HepG2 (cell line): ENCODE measurements at regions not wholly inside any gene's neighbourhood (a gene's known extent, or its start where the extent isn't known, plus 50 kb on each side); places are given as distances from the start of the nearest gene placed in this dataset.
"Not testable (repeated sequence)": the region's sequence is repeated elsewhere in the genome, so short reads cannot be mapped to it uniquely, and the experiment has no call there.

Source experiments
- ATAC-seq: fragments of 200-7000 bp; cut with Tn5 transposase; 3 replicates; pipeline ENCODE4 v1.9.1; 2020; ENCODE audit warnings: mild to moderate bottlenecking, moderate library complexity
- BruUV-seq: library from RNA; stranded (reverse); fragments of 400-500 nt; replicated peaks from 2 replicates; lab custom pipeline; 2021; lab: Mats Ljungman, UMichigan
- CTCF ChIA-PET: fragments of 300-600 bp; formaldehyde crosslinking; extraction: SDS; loops from one replicate; lab custom pipeline; 2021; ENCODE audit warnings: low total read pairs, inconsistent platforms, low intra/inter-chr PET ratio; lab: Yijun Ruan, JAX
- POLR2A ChIA-PET: fragments of 350-600 bp; sonication (Branson Sonifier 250); formaldehyde crosslinking; loops from one replicate; lab custom pipeline; 2020; ENCODE audit warnings: antibody characterized with exemption, inconsistent platforms; lab: Yijun Ruan, JAX
- DNase-seq: peaks from one replicate; pipeline ENCODE4 v3.0.0-alpha.2; 2015; ENCODE audit warnings: low spot score
- FAIRE-seq: peaks from 3 replicates; lab custom pipeline; 2011; peaks lifted over from hg19 to GRCh38; lab: Jason Lieb, UNC
- H2AFZ ChIP-seq: one replicate; pipeline ENCODE4 v1.6.1; 2011; ENCODE audit warnings: low read length, inconsistent platforms
- H3K27ac ChIP-seq: fragments of 300-600 bp; 3 replicates; pipeline ENCODE4 v1.8.0; 2011; ENCODE audit warnings: mixed run types, mild to moderate bottlenecking, mixed read lengths, low read length, inconsistent platforms; ENCODE audit not compliant: insufficient read depth; ENCODE audit errors: extremely low read length
- H3K27me3 ChIP-seq, 2 experiments: fragments of 200-600 bp in 1 of 2; 2 replicates in 1 of 2; 3 replicates in 1 of 2; pipeline versions ENCODE4 v1.6.0 to v1.8.0; 2011; ENCODE audit warnings: low read length in 2 of 2, mild to moderate bottlenecking in 2 of 2, moderate library complexity in 2 of 2, inconsistent platforms in 1 of 2; ENCODE audit not compliant: insufficient read depth in 2 of 2, control insufficient read depth in 1 of 2
- H3K36me3 ChIP-seq, 2 experiments: fragments of 200-600 bp in 1 of 2; replicated peaks in 1 of 2; 2 replicates in 1 of 2; 3 replicates in 1 of 2; pipeline versions ENCODE4 v1.5.1 to v1.8.0; 2011; ENCODE audit warnings: low read length in 2 of 2, inconsistent platforms in 1 of 2; ENCODE audit not compliant: insufficient read depth in 2 of 2, control insufficient read depth in 1 of 2
- H3K4me1 ChIP-seq: 2 replicates; pipeline ENCODE4 v1.5.1; 2012; ENCODE audit warnings: low read length, inconsistent platforms; ENCODE audit not compliant: insufficient read depth
- H3K4me2 ChIP-seq: 2 replicates; pipeline ENCODE4 v1.6.0; 2011; ENCODE audit warnings: low read depth, low read length, inconsistent platforms
- H3K4me3 ChIP-seq, 3 experiments: fragments of 200-600 bp in 1 of 3; sonication (generic), shearing (Covaris generic) in 1 of 3; replicated peaks in 1 of 3; 2 replicates each; pipeline ENCODE4 v1.5.1; 2011 to 2016; ENCODE audit warnings: low read length in 3 of 3, inconsistent platforms in 2 of 3, low read depth in 2 of 3, mild to moderate bottlenecking in 2 of 3, control low read depth in 1 of 3, mixed read lengths in 1 of 3; ENCODE audit not compliant: insufficient read depth in 1 of 3
- H3K79me2 ChIP-seq: one replicate; pipeline ENCODE4 v1.6.1; 2011; ENCODE audit warnings: low read length, inconsistent platforms; ENCODE audit not compliant: insufficient read depth
- H3K9ac ChIP-seq: 2 replicates; pipeline ENCODE4 v1.6.0; 2011; ENCODE audit warnings: mild to moderate bottlenecking, low read depth, low read length, inconsistent platforms; ENCODE audit not compliant: insufficient read depth
- H3K9me3 ChIP-seq: 2 replicates; pipeline ENCODE4 v1.5.1; 2012; ENCODE audit warnings: mild to moderate bottlenecking, low read length
- H4K20me1 ChIP-seq: 2 replicates; pipeline ENCODE4 v1.6.0; 2011; ENCODE audit warnings: inconsistent platforms, mild to moderate bottlenecking, low read length, moderate library complexity; ENCODE audit not compliant: insufficient read depth
- ATF1 ChIP-seq: IDR thresholded peaks from 2 replicates; pipeline ENCODE4 v1.6.1; 2016; ENCODE audit warnings: mild to moderate bottlenecking, control low read depth
- BHLHE40 ChIP-seq: IDR thresholded peaks from 2 replicates; pipeline ENCODE4 v1.6.1; 2011; ENCODE audit warnings: low read length, improper control_type of control experiment
- KDM3A ChIP-seq: IDR thresholded peaks from 2 replicates; pipeline ENCODE4 v1.6.1; 2018; ENCODE audit warnings: low read depth, missing compliant biosample characterization
- KLF12 ChIP-seq: sonication (generic); formaldehyde crosslinking; IDR thresholded peaks from 2 replicates; pipeline ENCODE4 v1.4.0; 2020; ENCODE audit warnings: missing genetic modification reagents, borderline replicate concordance
- RCOR2 ChIP-seq: IDR thresholded peaks from 2 replicates; pipeline ENCODE4 v1.6.1; 2016; ENCODE audit warnings: missing biosample characterization, missing genetic modification reagents
- REL ChIP-seq: sonication (generic); formaldehyde crosslinking; conservative IDR thresholded peaks from 2 replicates; pipeline ENCODE4 v1.8.0; 2022; ENCODE audit warnings: mild to moderate bottlenecking, missing genetic modification reagents, moderate library complexity
- RXRA ChIP-seq: sonication (generic); formaldehyde crosslinking; IDR thresholded peaks from 2 replicates; pipeline ENCODE4 v1.5.1; 2020; ENCODE audit warnings: missing genetic modification reagents
- SMC3 ChIP-seq: IDR thresholded peaks from 2 replicates; pipeline ENCODE4 v1.6.1; 2011; ENCODE audit warnings: low read length, improper control_type of control experiment
- STAG1 ChIP-seq: sonication (generic); formaldehyde crosslinking; IDR thresholded peaks from 2 replicates; pipeline ENCODE4 v1.4.0; 2020; ENCODE audit warnings: missing genetic modification reagents
- TGIF2 ChIP-seq: IDR thresholded peaks from 2 replicates; pipeline ENCODE4 v1.6.1; 2016; ENCODE audit warnings: control low read depth, missing compliant biosample characterization
- YEATS2 ChIP-seq: sonication (generic); formaldehyde crosslinking; IDR thresholded peaks from 2 replicates; pipeline ENCODE4 v1.4.0; 2020; ENCODE audit warnings: missing genetic modification reagents, borderline replicate concordance
- ZNF761 ChIP-seq: sonication (generic); formaldehyde crosslinking; conservative IDR thresholded peaks from 2 replicates; pipeline ENCODE4 v1.4.0; 2020; ENCODE audit warnings: mild to moderate bottlenecking, missing genetic modification reagents
- ZNF83 ChIP-seq: sonication (generic); formaldehyde crosslinking; IDR thresholded peaks from 2 replicates; pipeline ENCODE4 v1.4.0; 2020; ENCODE audit warnings: missing genetic modification reagents, mild to moderate bottlenecking, borderline replicate concordance
- WGBS: methylation state at CpG from one replicate; pipeline ENCODE4 v1.1.6; 2017; ENCODE audit warnings: low lambda C conversion rate; 5-methylcytosine and 5-hydroxymethylcytosine counted together
- in situ Hi-C: cut with HindIII; loops from 2 replicates; pipeline ENCODE4 v1.10.0; 2017; ENCODE audit warnings: low pct_unique_long_range_greater_than_20kb; ENCODE audit not compliant: extremely low pct_ligation_motif_present
- intact Hi-C: fragments of 100-400 bp; cut with micrococcal nuclease; formaldehyde crosslinking; loops from one replicate; pipeline ENCODE4 v1.10.0; 2022; ENCODE audit not compliant: unreplicated experiment
- TF ChIP-seq, protein P1 (sequence below): sonication (generic); formaldehyde crosslinking; IDR thresholded peaks from 2 replicates; pipeline ENCODE4 v1.5.1; 2020; ENCODE audit warnings: mild to moderate bottlenecking, missing genetic modification reagents, moderate library complexity
- TF ChIP-seq, protein P2 (sequence below): sonication (generic); formaldehyde crosslinking; IDR thresholded peaks from 2 replicates; pipeline ENCODE4 v1.4.0; 2020; ENCODE audit warnings: mild to moderate bottlenecking, missing genetic modification reagents

DNA sequence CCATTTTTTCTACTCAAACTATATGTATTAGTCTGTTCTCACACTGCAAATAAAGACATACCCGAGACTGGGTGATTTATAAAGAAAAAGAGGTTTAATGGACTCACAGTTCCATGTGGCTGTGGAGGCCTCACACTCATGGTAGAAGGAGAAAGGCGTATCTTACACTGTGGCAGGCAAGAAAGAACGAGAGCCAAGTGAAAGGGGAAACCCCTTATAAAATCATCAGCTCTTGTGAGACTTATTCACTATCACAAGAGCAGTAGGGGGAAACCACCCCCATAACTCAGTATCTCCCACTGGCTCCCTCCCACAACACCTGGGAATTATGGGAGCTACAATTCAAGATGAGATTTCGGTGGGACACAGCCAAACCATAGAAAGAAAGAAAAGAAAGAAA, 266.3 kb upstream of the TLE3 start:
- H3K4me2 ChIP-seq, H3K36me3 ChIP-seq, H3K79me2 ChIP-seq, in situ Hi-C loops, H3K9ac ChIP-seq, intact Hi-C loops, DNase-seq, H4K20me1 ChIP-seq, POLR2A ChIA-PET, H3K27ac ChIP-seq, FAIRE-seq, BruUV-seq, H2AFZ ChIP-seq, H3K9me3 ChIP-seq, ATAC-seq, H3K27me3 ChIP-seq, H3K4me3 ChIP-seq: not testable (repeated sequence)
- 15% methylated on average over 4 of the region's 4 CpGs for WGBS
- CTCF ChIA-PET, result interaction anchor here (1.7 kb wide), 1 partner anchor 888 kb away, joined by 4 read pairs; no protein-coding TSS in a partner anchor
- H3K4me1 ChIP-seq, result peaks cover 14% of the 10 kb centered on the region

DNA sequence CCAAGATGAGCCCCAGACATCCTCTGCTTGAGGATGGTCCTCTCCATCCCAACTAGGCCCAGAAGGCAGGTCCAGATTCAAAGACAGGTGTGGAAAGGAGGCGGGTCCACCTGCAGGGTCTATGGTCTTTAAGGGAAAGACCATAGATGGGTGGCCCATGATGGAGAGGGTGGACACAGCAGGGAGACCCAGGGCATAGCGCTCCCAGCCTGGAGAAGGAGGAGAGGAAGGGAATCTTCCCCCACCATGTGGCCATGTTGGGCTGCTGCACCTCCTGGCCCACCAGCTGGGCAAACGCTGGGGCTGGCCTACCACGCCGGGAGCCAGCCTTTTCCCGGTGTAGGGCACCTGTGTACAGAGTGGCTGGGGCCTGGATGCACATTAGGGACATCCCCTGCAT, 265.2 kb upstream of the TLE3 start:
- no peak for FAIRE-seq
- in situ Hi-C loops, result no loop called here
- no peak overlapping the region for H3K27ac ChIP-seq
- H3K9me3 ChIP-seq, result no peaks in the 10 kb centered on the region
- H3K36me3 ChIP-seq, result no peaks in the 10 kb centered on the region
- H2AFZ ChIP-seq, result no peak overlapping the region
- CTCF ChIA-PET, result interaction anchor here (1.5 to 1.7 kb wide), 2 partner anchors 634 to 887 kb away, joined by 4 read pairs; no protein-coding TSS in a partner anchor
- no TSS peak for BruUV-seq
- H3K9ac ChIP-seq, result no peak overlapping the region
- no peaks in the 10 kb centered on the region for H3K79me2 ChIP-seq
- H3K4me3 ChIP-seq, result no peak overlapping the region
- peak; percentile 98 for ATAC-seq
- intact Hi-C loops, result no loop called here
- H3K27me3 ChIP-seq, result no peaks in the 10 kb centered on the region; a peak in 1 of 5 replicates
- POLR2A ChIA-PET, result no interaction called here
- no peak overlapping the region for H3K4me2 ChIP-seq
- peaks cover 3% of the 10 kb centered on the region for H3K4me1 ChIP-seq
- WGBS, result 17% methylated on average over 1 of the region's 6 CpGs
- DNase-seq, result peak; percentile 17
- no peaks in the 10 kb centered on the region for H4K20me1 ChIP-seq
- TF ChIP-seq RXRA (CRISPR knock-in tag) (no peak), YEATS2 (no peak), TGIF2 (CRISPR knock-in tag) (no peak), REL (CRISPR knock-in tag) (no peak), STAG1 (CRISPR knock-in tag) (peak; percentile 85), ZNF761 (CRISPR knock-in tag) (no peak), ATF1 (CRISPR knock-in tag) (no peak), RCOR2 (no peak), BHLHE40 (no peak), KLF12 (CRISPR knock-in tag) (no peak), KDM3A (CRISPR knock-in tag) (no peak), SMC3 (peak; percentile 37), ZNF83 (CRISPR knock-in tag) (no peak)
- TF ChIP-seq, protein P1, sequence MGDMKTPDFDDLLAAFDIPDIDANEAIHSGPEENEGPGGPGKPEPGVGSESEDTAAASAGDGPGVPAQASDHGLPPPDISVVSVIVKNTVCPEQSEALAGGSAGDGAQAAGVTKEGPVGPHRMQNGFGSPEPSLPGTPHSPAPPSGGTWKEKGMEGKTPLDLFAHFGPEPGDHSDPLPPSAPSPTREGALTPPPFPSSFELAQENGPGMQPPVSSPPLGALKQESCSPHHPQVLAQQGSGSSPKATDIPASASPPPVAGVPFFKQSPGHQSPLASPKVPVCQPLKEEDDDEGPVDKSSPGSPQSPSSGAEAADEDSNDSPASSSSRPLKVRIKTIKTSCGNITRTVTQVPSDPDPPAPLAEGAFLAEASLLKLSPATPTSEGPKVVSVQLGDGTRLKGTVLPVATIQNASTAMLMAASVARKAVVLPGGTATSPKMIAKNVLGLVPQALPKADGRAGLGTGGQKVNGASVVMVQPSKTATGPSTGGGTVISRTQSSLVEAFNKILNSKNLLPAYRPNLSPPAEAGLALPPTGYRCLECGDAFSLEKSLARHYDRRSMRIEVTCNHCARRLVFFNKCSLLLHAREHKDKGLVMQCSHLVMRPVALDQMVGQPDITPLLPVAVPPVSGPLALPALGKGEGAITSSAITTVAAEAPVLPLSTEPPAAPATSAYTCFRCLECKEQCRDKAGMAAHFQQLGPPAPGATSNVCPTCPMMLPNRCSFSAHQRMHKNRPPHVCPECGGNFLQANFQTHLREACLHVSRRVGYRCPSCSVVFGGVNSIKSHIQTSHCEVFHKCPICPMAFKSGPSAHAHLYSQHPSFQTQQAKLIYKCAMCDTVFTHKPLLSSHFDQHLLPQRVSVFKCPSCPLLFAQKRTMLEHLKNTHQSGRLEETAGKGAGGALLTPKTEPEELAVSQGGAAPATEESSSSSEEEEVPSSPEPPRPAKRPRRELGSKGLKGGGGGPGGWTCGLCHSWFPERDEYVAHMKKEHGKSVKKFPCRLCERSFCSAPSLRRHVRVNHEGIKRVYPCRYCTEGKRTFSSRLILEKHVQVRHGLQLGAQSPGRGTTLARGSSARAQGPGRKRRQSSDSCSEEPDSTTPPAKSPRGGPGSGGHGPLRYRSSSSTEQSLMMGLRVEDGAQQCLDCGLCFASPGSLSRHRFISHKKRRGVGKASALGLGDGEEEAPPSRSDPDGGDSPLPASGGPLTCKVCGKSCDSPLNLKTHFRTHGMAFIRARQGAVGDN (CRISPR knock-in tag), result peak; percentile 17; the same call in 1 of the 2 replicates
- TF ChIP-seq, protein P2, sequence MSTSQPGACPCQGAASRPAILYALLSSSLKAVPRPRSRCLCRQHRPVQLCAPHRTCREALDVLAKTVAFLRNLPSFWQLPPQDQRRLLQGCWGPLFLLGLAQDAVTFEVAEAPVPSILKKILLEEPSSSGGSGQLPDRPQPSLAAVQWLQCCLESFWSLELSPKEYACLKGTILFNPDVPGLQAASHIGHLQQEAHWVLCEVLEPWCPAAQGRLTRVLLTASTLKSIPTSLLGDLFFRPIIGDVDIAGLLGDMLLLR (CRISPR knock-in tag), result no peak
